ENCODE measurements at regions not wholly inside any gene's neighbourhood (a gene's known extent, or its start where the extent isn't known, plus 50 kb on each side); places are given as distances from the start of the nearest gene placed in this dataset.

GRCh38 chr21:35896060-35896459, 164.3 kb downstream of the SETD4 start:
- H3K9ac ChIP-seq (ENCODE audit: insufficient read depth in 1 of 2, low read length in 2 of 2) = no peak overlapping the region
- no peak for TF ChIP-seq CTCF (IDR thresholded peaks at IDR 0.05; ENCODE audit: control extremely low read depth, extremely low read depth)
- H3K9me3 ChIP-seq (ENCODE audit: control insufficient read depth in 4 of 4, insufficient read depth in 3 of 4, low read length in 3 of 4) = peaks cover 0 to 3% (median 1%) of the 10 kb centered on the region in 4 donors
- 88 to 90% methylated on average over 3 of the region's 3 CpGs for WGBS, 2 donors
- H3K36me3 ChIP-seq (ENCODE audit: control insufficient read depth in 4 of 4, insufficient read depth in 4 of 4, low read length in 4 of 4) = no peaks in the 10 kb centered on the region
- ATAC-seq (ENCODE audit: insufficient read depth, low FRiP score) (no peak), DNase-seq (no peak)
- no peak overlapping the region for H3K27ac ChIP-seq (ENCODE audit: low read depth in 1 of 2, low read length in 1 of 2)
- no peak overlapping the region for H3K4me3 ChIP-seq
- H3K27me3 ChIP-seq (ENCODE audit: control insufficient read depth in 3 of 3, insufficient read depth in 3 of 3, low read length in 2 of 3) = no peaks in the 10 kb centered on the region
- no peaks in the 10 kb centered on the region for H3K4me1 ChIP-seq (ENCODE audit: control insufficient read depth in 5 of 5, insufficient read depth in 5 of 5, low read length in 5 of 5)

- Histone ChIP-seq H3K36me3 (ENCODE audit: control insufficient read depth in 4 of 4, insufficient read depth in 4 of 4, low read length in 4 of 4) (no peaks in the 10 kb centered on the region), H3K9ac (ENCODE audit: insufficient read depth in 1 of 2, low read length in 2 of 2) (no peak overlapping the region), H3K27me3 (ENCODE audit: control insufficient read depth in 3 of 3, insufficient read depth in 3 of 3, low read length in 2 of 3) (no peaks in the 10 kb centered on the region), H3K4me1 (ENCODE audit: control insufficient read depth in 5 of 5, insufficient read depth in 5 of 5, low read length in 5 of 5) (no peaks in the 10 kb centered on the region), H3K27ac (ENCODE audit: low read depth in 1 of 2, low read length in 1 of 2) (no peak overlapping the region), H3K9me3 (ENCODE audit: control insufficient read depth in 4 of 4, insufficient read depth in 3 of 4, low read length in 3 of 4) (peaks cover 0 to 3% (median 1%) of the 10 kb centered on the region in 4 donors), H3K4me3 (no peak overlapping the region)
- TF ChIP-seq CTCF (IDR thresholded peaks at IDR 0.05; ENCODE audit: control extremely low read depth, extremely low read depth) = no peak
- no peak for DNase-seq
- ATAC-seq (ENCODE audit: insufficient read depth, low FRiP score) = no peak
- WGBS, 2 donors = 91 to 96% methylated on average over 2 of the region's 2 CpGs
These were observed 164.7 kb downstream of the SETD4 start for GRCh38 chr21:35895598-35895997.

- no peak for TF ChIP-seq CTCF (IDR thresholded peaks at IDR 0.05; ENCODE audit: control extremely low read depth, extremely low read depth)
These were observed 167.2 kb downstream of the SETD4 start for GRCh38 chr21:35893156-35893555.

GRCh38 chr21:35886887-35887286, 173.4 kb downstream of the SETD4 start:
- DNase-seq = no peak
- Histone ChIP-seq H3K27me3 (ENCODE audit: control insufficient read depth in 3 of 3, insufficient read depth in 3 of 3, low read length in 2 of 3) (no peaks in the 10 kb centered on the region), H3K36me3 (ENCODE audit: control insufficient read depth in 4 of 4, insufficient read depth in 4 of 4, low read length in 4 of 4) (no peaks in the 10 kb centered on the region), H3K9ac (ENCODE audit: insufficient read depth in 1 of 2, low read length in 2 of 2) (no peak overlapping the region), H3K4me1 (ENCODE audit: control insufficient read depth in 5 of 5, insufficient read depth in 5 of 5, low read length in 5 of 5) (no peaks in the 10 kb centered on the region), H3K27ac (ENCODE audit: low read depth in 1 of 2, low read length in 1 of 2) (no peak overlapping the region), H3K4me3 (no peak overlapping the region), H3K9me3 (ENCODE audit: control insufficient read depth in 4 of 4, insufficient read depth in 3 of 4, low read length in 3 of 4) (no peaks in the 10 kb centered on the region)
- no peak for TF ChIP-seq CTCF (IDR thresholded peaks at IDR 0.05; ENCODE audit: control extremely low read depth, extremely low read depth)
- WGBS, 2 donors = 94 to 96% methylated on average over 40 of the region's 40 CpGs
- ATAC-seq (ENCODE audit: insufficient read depth, low FRiP score) = no peak

More at GRCh38 chr21:35893156-35893555, 167.2 kb downstream of the SETD4 start:
- Histone ChIP-seq H3K27ac (ENCODE audit: low read depth in 1 of 2, low read length in 1 of 2) (no peak overlapping the region), H3K9ac (ENCODE audit: insufficient read depth in 1 of 2, low read length in 2 of 2) (no peak overlapping the region), H3K27me3 (ENCODE audit: control insufficient read depth in 3 of 3, insufficient read depth in 3 of 3, low read length in 2 of 3) (no peaks in the 10 kb centered on the region), H3K4me3 (no peak overlapping the region), H3K36me3 (ENCODE audit: control insufficient read depth in 4 of 4, insufficient read depth in 4 of 4, low read length in 4 of 4) (no peaks in the 10 kb centered on the region), H3K9me3 (ENCODE audit: control insufficient read depth in 4 of 4, insufficient read depth in 3 of 4, low read length in 3 of 4) (peaks cover 0 to 3% (median 1%) of the 10 kb centered on the region in 4 donors), H3K4me1 (ENCODE audit: control insufficient read depth in 5 of 5, insufficient read depth in 5 of 5, low read length in 5 of 5) (no peaks in the 10 kb centered on the region)
- no peak for DNase-seq
- ATAC-seq (ENCODE audit: insufficient read depth, low FRiP score) = no peak
- WGBS, 2 donors = 94 to 95% methylated on average over 3 of the region's 3 CpGs
